Neuronal stem cell (in vitro differentiated cells): ENCODE measurements at regions not wholly inside any gene's neighbourhood (a gene's known extent, or its start where the extent isn't known, plus 50 kb on each side); places are given as distances from the start of the nearest gene placed in this dataset.

ENCODE experiments used
- DNase-seq: peaks from one replicate; pipeline ENCODE4 v3.0.0-alpha.2; 2013; ENCODE audit warnings: low spot score
- H2AFZ ChIP-seq: one replicate; pipeline ENCODE4 v1.6.1; 2013; ENCODE audit warnings: mild to moderate bottlenecking, low read length, inconsistent platforms
- H2AK5ac ChIP-seq: 2 replicates; pipeline ENCODE4 v1.6.1; 2013; ENCODE audit warnings: low read depth, mild to moderate bottlenecking, inconsistent platforms, low read length, moderate library complexity, mixed read lengths
- H2BK120ac ChIP-seq: 2 replicates; pipeline ENCODE4 v1.6.1; 2013; ENCODE audit warnings: low read depth, mild to moderate bottlenecking, inconsistent platforms, low read length, moderate library complexity, mixed read lengths
- H2BK12ac ChIP-seq: one replicate; pipeline ENCODE4 v1.6.1; 2013; ENCODE audit warnings: low read length, inconsistent platforms
- H2BK15ac ChIP-seq: 2 replicates; pipeline ENCODE4 v1.6.1; 2013; ENCODE audit warnings: mild to moderate bottlenecking, low read length, inconsistent platforms, mixed read lengths
- H2BK5ac ChIP-seq: one replicate; pipeline ENCODE4 v1.6.1; 2013; ENCODE audit warnings: inconsistent platforms, mild to moderate bottlenecking, low read length, moderate library complexity
- H3K14ac ChIP-seq: one replicate; pipeline ENCODE4 v1.6.1; 2013; ENCODE audit warnings: low read length, inconsistent platforms
- H3K18ac ChIP-seq: 2 replicates; pipeline ENCODE4 v1.6.1; 2013; ENCODE audit warnings: low read length, inconsistent platforms
- H3K23ac ChIP-seq: 2 replicates; pipeline ENCODE4 v1.6.1; 2013; ENCODE audit warnings: low read depth, mild to moderate bottlenecking, mixed read lengths, low read length, inconsistent platforms; ENCODE audit not compliant: poor library complexity
- H3K27ac ChIP-seq: replicated peaks from 3 replicates; pipeline ENCODE4 v1.5.1; 2013; ENCODE audit warnings: low read length, inconsistent platforms
- H3K27me3 ChIP-seq, 3 experiments: 2 replicates each; pipeline ENCODE4 v1.6.1; 2013; ENCODE audit warnings: low read length in 3 of 3, mild to moderate bottlenecking in 2 of 3, inconsistent platforms in 1 of 3, low read depth in 1 of 3, mixed read lengths in 1 of 3, moderate library complexity in 1 of 3; ENCODE audit not compliant: control insufficient read depth in 3 of 3, insufficient read depth in 3 of 3
- H3K36me3 ChIP-seq, 2 donors: replicated peaks in 1 of 2; 2 replicates each; pipeline ENCODE4 v1.6.1; 2013; ENCODE audit warnings: low read length in 2 of 2; ENCODE audit not compliant: control insufficient read depth in 2 of 2, insufficient read depth in 2 of 2
- H3K4ac ChIP-seq: 2 replicates; pipeline ENCODE4 v1.6.1; 2013; ENCODE audit warnings: inconsistent platforms, mild to moderate bottlenecking, low read length, moderate library complexity
- H3K4me1 ChIP-seq, 2 donors: 1 replicate in 1 of 2; 2 replicates in 1 of 2; pipeline ENCODE4 v1.6.1; 2013; ENCODE audit warnings: low read length in 2 of 2, low read depth in 1 of 2; ENCODE audit not compliant: control insufficient read depth in 2 of 2, insufficient read depth in 1 of 2
- H3K4me2 ChIP-seq: one replicate; pipeline ENCODE4 v1.6.1; 2013; ENCODE audit warnings: mild to moderate bottlenecking, low read length, inconsistent platforms; ENCODE audit not compliant: insufficient read depth, poor library complexity, severe bottlenecking
- H3K4me3 ChIP-seq, 2 donors: 2 replicates each; pipeline ENCODE4 v1.5.1; 2013; ENCODE audit warnings: low read length in 2 of 2, mild to moderate bottlenecking in 2 of 2, inconsistent platforms in 1 of 2, moderate library complexity in 1 of 2
- H3K79me1 ChIP-seq: one replicate; pipeline ENCODE4 v1.6.1; 2013; ENCODE audit warnings: low read depth, mild to moderate bottlenecking, inconsistent platforms, low read length, moderate library complexity
- H3K9ac ChIP-seq: one replicate; pipeline ENCODE4 v1.6.1; 2013; ENCODE audit warnings: mild to moderate bottlenecking, low read depth, low read length, inconsistent platforms; ENCODE audit not compliant: poor library complexity
- H3K9me3 ChIP-seq, 2 donors: replicated peaks in 1 of 2; 2 replicates each; pipeline versions ENCODE3 to v1.6.1; 2013; ENCODE audit warnings: low read length in 2 of 2, mild to moderate bottlenecking in 2 of 2, inconsistent platforms in 1 of 2, low read depth in 1 of 2, mixed read lengths in 1 of 2, moderate library complexity in 1 of 2; ENCODE audit not compliant: control insufficient read depth in 2 of 2, insufficient read depth in 1 of 2
- H4K8ac ChIP-seq: one replicate; pipeline ENCODE4 v1.6.1; 2013; ENCODE audit warnings: low read depth, mild to moderate bottlenecking, inconsistent platforms, low read length, moderate library complexity
- H4K91ac ChIP-seq: one replicate; pipeline ENCODE4 v1.6.1; 2013; ENCODE audit warnings: low read length, low read depth, mild to moderate bottlenecking, inconsistent platforms; ENCODE audit not compliant: poor library complexity
- WGBS, 2 donors: extraction: QIAGEN DNeasy Blood & Tissue Kit; methylation state at CpG; one replicate each; pipeline ENCODE4 v1.1.7; 2013; ENCODE audit warnings: missing lambda C conversion rate in 2 of 2, mixed read lengths in 1 of 2; ENCODE audit not compliant: insufficient read length in 2 of 2, insufficient replicate concordance in 1 of 2; ENCODE audit errors: extremely low coverage in 2 of 2; 5-methylcytosine and 5-hydroxymethylcytosine counted together

- Histone ChIP-seq H2AFZ (peak overlapping the region; percentile 33), H3K27me3 (no peaks in the 10 kb centered on the region), H3K9ac (no peak overlapping the region), H2AK5ac (no peak overlapping the region), H3K18ac (peak overlapping the region; percentile 31), H2BK15ac (no peak overlapping the region), H3K14ac (no peak overlapping the region), H3K36me3 (no peaks in the 10 kb centered on the region), H4K8ac (no peak overlapping the region), H3K4me1 (peaks cover 0 to 13% of the 10 kb centered on the region in 2 donors), H2BK120ac (no peak overlapping the region), H3K23ac (no peak overlapping the region), H3K79me1 (no peaks in the 10 kb centered on the region), H3K9me3 (no peaks in the 10 kb centered on the region), H3K4me3 (no peak overlapping the region), H3K4ac (no peak overlapping the region), H2BK12ac (no peak overlapping the region), H4K91ac (no peak overlapping the region), H2BK5ac (no peak overlapping the region), H3K4me2 (no peak overlapping the region), H3K27ac (peak overlapping the region; percentile 71)
- no CpG with 5 or more reads among the region's 12 CpGs for WGBS, 2 donors
- no peak for DNase-seq
Measured at GRCh38 chr4:112881842-112882241, 167.6 kb upstream of the ANK2 start.

DNA sequence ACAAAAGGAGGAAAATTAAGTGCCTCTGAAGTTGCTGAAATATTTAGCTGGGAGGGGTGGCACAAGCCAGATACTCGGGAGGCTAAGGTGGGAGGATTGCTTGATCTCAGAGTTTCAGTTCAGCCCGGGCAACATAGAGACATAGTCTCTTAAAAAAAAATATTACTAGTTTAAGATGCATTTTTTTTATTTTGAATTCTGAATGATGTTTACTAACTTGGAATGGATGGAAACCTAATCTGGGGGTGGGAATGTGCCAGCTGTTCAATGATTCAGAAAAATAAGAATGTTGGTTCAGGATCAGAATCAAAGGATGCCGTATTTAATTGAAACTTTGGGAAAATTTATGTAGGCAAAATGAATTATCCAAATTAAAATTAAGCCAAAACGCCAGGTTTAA is 167.2 kb upstream of the ANK2 start:
- Histone ChIP-seq H3K4ac (no peak overlapping the region), H3K27ac (no peak overlapping the region), H2BK5ac (no peak overlapping the region), H2BK12ac (no peak overlapping the region), H3K14ac (no peak overlapping the region), H3K9me3 (no peaks in the 10 kb centered on the region), H2AFZ (peak overlapping the region; percentile 33), H3K4me2 (no peak overlapping the region), H3K18ac (no peak overlapping the region), H3K9ac (no peak overlapping the region), H3K4me1 (peaks cover 0 to 13% of the 10 kb centered on the region in 2 donors), H3K79me1 (no peaks in the 10 kb centered on the region), H4K8ac (no peak overlapping the region), H3K36me3 (no peaks in the 10 kb centered on the region), H3K23ac (no peak overlapping the region), H3K4me3 (no peak overlapping the region), H4K91ac (no peak overlapping the region), H2BK15ac (no peak overlapping the region), H2BK120ac (no peak overlapping the region), H3K27me3 (no peaks in the 10 kb centered on the region), H2AK5ac (no peak overlapping the region)
- no CpG with 5 or more reads among the region's 4 CpGs for WGBS, 2 donors
- DNase-seq, result no peak

DNA sequence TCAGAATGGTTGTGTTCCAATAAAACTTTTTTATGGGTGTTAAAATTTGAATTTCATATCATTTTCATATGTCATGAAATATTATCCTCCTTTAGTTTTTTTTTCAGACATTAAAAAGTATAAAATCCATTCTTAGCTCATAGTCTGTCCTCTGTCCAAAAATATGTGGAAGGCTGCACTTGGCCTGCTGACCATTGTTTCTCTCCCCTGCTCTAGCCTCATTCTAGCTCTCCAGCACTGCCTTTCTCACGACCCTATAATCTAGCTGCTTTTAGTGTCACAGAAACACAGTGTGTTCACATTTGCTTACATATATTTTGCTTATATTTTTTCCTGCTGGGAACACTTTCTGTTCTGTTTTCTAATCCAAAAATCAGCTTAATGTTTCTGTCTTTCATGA is 165.0 kb upstream of the ANK2 start:
- Histone ChIP-seq H2BK5ac (no peak overlapping the region), H3K4me1 (peaks cover 3 to 15% of the 10 kb centered on the region in 2 donors), H4K8ac (no peak overlapping the region)

DNA sequence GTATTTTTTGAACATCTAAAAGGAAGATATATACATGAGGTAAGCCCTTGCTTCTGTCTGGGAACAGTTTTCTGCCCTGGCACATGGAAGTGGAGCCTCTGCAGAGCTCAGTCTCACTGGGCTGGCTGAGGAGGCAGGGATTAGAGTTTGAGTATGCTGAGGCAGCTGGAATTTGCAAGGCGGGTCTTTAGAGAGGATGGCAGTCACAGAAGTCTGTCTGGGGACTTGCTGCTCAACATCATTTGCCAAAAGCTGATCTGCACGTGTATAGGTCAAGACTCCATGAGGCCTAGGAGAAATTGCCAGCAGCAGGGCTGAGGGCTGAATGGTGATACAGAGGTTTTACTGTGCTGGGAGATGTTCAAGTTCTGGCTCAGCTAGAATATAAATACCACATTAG is 163.6 kb upstream of the ANK2 start:
- Histone ChIP-seq H3K4me3 (no peak overlapping the region), H3K4ac (no peak overlapping the region), H3K36me3 (no peaks in the 10 kb centered on the region), H3K9ac (no peak overlapping the region), H4K91ac (no peak overlapping the region), H3K23ac (no peak overlapping the region), H3K79me1 (no peaks in the 10 kb centered on the region), H2AK5ac (no peak overlapping the region), H3K14ac (no peak overlapping the region), H3K18ac (no peak overlapping the region), H2BK120ac (no peak overlapping the region), H2AFZ (no peak overlapping the region), H2BK5ac (no peak overlapping the region), H3K4me2 (no peak overlapping the region), H3K27ac (peak overlapping the region; percentile 4), H2BK15ac (peak overlapping the region; percentile 25), H3K9me3 (no peaks in the 10 kb centered on the region), H4K8ac (no peak overlapping the region), H3K27me3 (no peaks in the 10 kb centered on the region), H3K4me1 (peaks cover 9 to 14% of the 10 kb centered on the region in 2 donors), H2BK12ac (no peak overlapping the region)
- DNase-seq, result no peak
- WGBS, 2 donors, result no CpG with 5 or more reads among the region's 2 CpGs

More for the DNA sequence above, 165.0 kb upstream of the ANK2 start:
- peak overlapping the region; percentile 31 for H3K27ac ChIP-seq
- H3K23ac ChIP-seq, result no peak overlapping the region
- H2BK12ac ChIP-seq, result no peak overlapping the region
- H3K36me3 ChIP-seq, result no peaks in the 10 kb centered on the region
- no peak overlapping the region for H3K4ac ChIP-seq
- H3K9me3 ChIP-seq, result no peaks in the 10 kb centered on the region
- no peak for DNase-seq
- no peak overlapping the region for H3K18ac ChIP-seq
- no peaks in the 10 kb centered on the region for H3K27me3 ChIP-seq
- H3K4me3 ChIP-seq, result no peak overlapping the region
- H2BK120ac ChIP-seq, result no peak overlapping the region
- H3K79me1 ChIP-seq, result no peaks in the 10 kb centered on the region
- no CpG with 5 or more reads among the region's 1 CpG for WGBS, 2 donors
- no peak overlapping the region for H3K9ac ChIP-seq
- no peak overlapping the region for H3K14ac ChIP-seq
- no peak overlapping the region for H2AFZ ChIP-seq
- H4K91ac ChIP-seq, result no peak overlapping the region
- no peak overlapping the region for H2AK5ac ChIP-seq
- H2BK15ac ChIP-seq, result no peak overlapping the region
- H3K4me2 ChIP-seq, result no peak overlapping the region
